Keratinocyte (primary cell): ENCODE measurements at regions not wholly inside any gene's neighbourhood (a gene's known extent, or its start where the extent isn't known, plus 50 kb on each side); places are given as distances from the start of the nearest gene placed in this dataset.

Source experiments
- DNase-seq: peaks from one replicate; pipeline ENCODE4 v3.0.0-alpha.2; 2011; ENCODE audit warnings: low read depth, missing footprints, low spot score
- FAIRE-seq: peaks from 2 replicates; lab custom pipeline; 2011; peaks lifted over from hg19 to GRCh38; lab: Jason Lieb, UNC
- H2AFZ ChIP-seq: 2 replicates; pipeline ENCODE4 v1.6.0; 2012; ENCODE audit warnings: low read length, control low read depth, inconsistent platforms; ENCODE audit not compliant: control insufficient read depth
- H3K27ac ChIP-seq: 2 replicates; pipeline ENCODE4 v1.5.1; 2011; ENCODE audit warnings: low read length; ENCODE audit not compliant: control insufficient read depth, insufficient read depth
- H3K27me3 ChIP-seq: 3 replicates; pipeline ENCODE4 v1.6.0; 2011; ENCODE audit warnings: low read length; ENCODE audit not compliant: control insufficient read depth, insufficient read depth; ENCODE audit errors: extremely low read depth
- H3K36me3 ChIP-seq, 2 experiments: 2 replicates in 1 of 2; 3 replicates in 1 of 2; pipeline ENCODE4 v1.5.1; 2011; ENCODE audit warnings: low read length in 2 of 2, mild to moderate bottlenecking in 1 of 2; ENCODE audit not compliant: control insufficient read depth in 2 of 2, insufficient read depth in 2 of 2; ENCODE audit errors: extremely low read depth in 1 of 2
- H3K4me1 ChIP-seq: 3 replicates; pipeline ENCODE4 v1.5.1; 2011; ENCODE audit warnings: low read length; ENCODE audit not compliant: control insufficient read depth, insufficient read depth; ENCODE audit errors: extremely low read depth
- H3K4me2 ChIP-seq: 3 replicates; pipeline ENCODE4 v1.6.0; 2011; ENCODE audit warnings: low read depth, low read length; ENCODE audit not compliant: control insufficient read depth, insufficient read depth; ENCODE audit errors: extremely low read depth
- H3K4me3 ChIP-seq, 3 experiments: fragments of 200-600 bp in 1 of 3; sonication (generic) in 1 of 3; 2 replicates in 2 of 3; 3 replicates in 1 of 3; pipeline ENCODE4 v1.5.1; 2011 to 2016; ENCODE audit warnings: low read length in 3 of 3, mild to moderate bottlenecking in 3 of 3, control low read depth in 2 of 3, inconsistent platforms in 1 of 3, low read depth in 1 of 3, mixed read lengths in 1 of 3, mixed run types in 1 of 3, moderate library complexity in 1 of 3; ENCODE audit not compliant: control insufficient read depth in 2 of 3, insufficient read depth in 2 of 3; ENCODE audit errors: extremely low read depth in 1 of 3
- H3K79me2 ChIP-seq: 2 replicates; pipeline ENCODE4 v1.6.0; 2012; ENCODE audit warnings: low read length; ENCODE audit not compliant: control insufficient read depth, insufficient read depth
- H3K9ac ChIP-seq: 3 replicates; pipeline ENCODE4 v1.6.0; 2011; ENCODE audit warnings: low read length; ENCODE audit not compliant: control insufficient read depth, insufficient read depth; ENCODE audit errors: extremely low read depth
- H3K9me1 ChIP-seq: 3 replicates; pipeline ENCODE4 v1.6.0; 2011; ENCODE audit warnings: low read length; ENCODE audit not compliant: control insufficient read depth, insufficient read depth; ENCODE audit errors: extremely low read depth
- H3K9me3 ChIP-seq: 2 replicates; pipeline ENCODE4 v1.5.1; 2012; ENCODE audit warnings: low read depth, low read length; ENCODE audit not compliant: control insufficient read depth
- H4K20me1 ChIP-seq: 3 replicates; pipeline ENCODE4 v1.6.0; 2011; ENCODE audit warnings: low read length; ENCODE audit not compliant: control insufficient read depth, insufficient read depth; ENCODE audit errors: extremely low read depth
- CTCF ChIP-seq, 3 experiments: IDR thresholded peaks in 1 of 3; conservative IDR thresholded peaks in 1 of 3; optimal IDR thresholded peaks in 1 of 3; 2 replicates in 2 of 3; 3 replicates in 1 of 3; pipeline versions ENCODE3 to v1.5.1; 2011; ENCODE audit warnings: low read length in 3 of 3, mild to moderate bottlenecking in 3 of 3, moderate library complexity in 2 of 3, control low read depth in 1 of 3, inconsistent platforms in 1 of 3; ENCODE audit not compliant: insufficient read depth in 2 of 3; ENCODE audit errors: extremely low read depth in 1 of 3
- EZH2 ChIP-seq: IDR thresholded peaks from one replicate; pipeline ENCODE4 v1.6.1; 2012; ENCODE audit warnings: inconsistent platforms, mild to moderate bottlenecking, low read length, moderate library complexity
- dilution Hi-C: fragments of 300-500 bp; cut with MboI; formaldehyde crosslinking; loops from one replicate; pipeline ENCODE4 v1.7.0; 2020; ENCODE audit warnings: low sequenced_read_pairs; ENCODE audit not compliant: extremely low pct_ligation_motif_present

GRCh38 chr10:113313722-113314121 lies 239.1 kb upstream of the HABP2 start:
- no peaks in the 10 kb centered on the region for H3K36me3 ChIP-seq
- H3K79me2 ChIP-seq, result no peaks in the 10 kb centered on the region
- H3K27ac ChIP-seq, result no peak overlapping the region
- H3K27me3 ChIP-seq, result no peaks in the 10 kb centered on the region
- FAIRE-seq (no peak), DNase-seq (no peak)
- H3K9ac ChIP-seq, result no peak overlapping the region
- no peak for TF ChIP-seq EZH2
- no peak for TF ChIP-seq CTCF (optimal IDR thresholded peaks at IDR 0.05 in 1 of 3, IDR thresholded peaks at IDR 0.05 in 1 of 3, conservative IDR thresholded peaks at IDR 0.05 in 1 of 3; ENCODE audit: extremely low read depth in 1 of 3, insufficient read depth in 2 of 3, low read length in 3 of 3)
- dilution Hi-C loops, result no loop called here
- H3K9me1 ChIP-seq, result no peaks in the 10 kb centered on the region
- no peak overlapping the region for H2AFZ ChIP-seq
- H3K4me1 ChIP-seq, result no peaks in the 10 kb centered on the region
- H3K4me3 ChIP-seq, result no peak overlapping the region
- H4K20me1 ChIP-seq, result no peaks in the 10 kb centered on the region
- no peaks in the 10 kb centered on the region for H3K9me3 ChIP-seq
- no peak overlapping the region for H3K4me2 ChIP-seq

GRCh38 chr10:113316506-113316905 lies 236.3 kb upstream of the HABP2 start:
- H4K20me1 ChIP-seq, result no peaks in the 10 kb centered on the region
- H2AFZ ChIP-seq, result no peak overlapping the region
- H3K4me3 ChIP-seq, result no peak overlapping the region
- H3K4me1 ChIP-seq, result no peaks in the 10 kb centered on the region
- no peaks in the 10 kb centered on the region for H3K27me3 ChIP-seq
- TF ChIP-seq EZH2, result no peak
- TF ChIP-seq CTCF (optimal IDR thresholded peaks at IDR 0.05 in 1 of 3, IDR thresholded peaks at IDR 0.05 in 1 of 3, conservative IDR thresholded peaks at IDR 0.05 in 1 of 3; ENCODE audit: extremely low read depth in 1 of 3, insufficient read depth in 2 of 3, low read length in 3 of 3), result no peak
- no peak overlapping the region for H3K4me2 ChIP-seq
- no peak overlapping the region for H3K27ac ChIP-seq
- no peak overlapping the region for H3K9ac ChIP-seq
- dilution Hi-C loops, result no loop called here
- no peak for FAIRE-seq
- no peaks in the 10 kb centered on the region for H3K79me2 ChIP-seq
- no peaks in the 10 kb centered on the region for H3K36me3 ChIP-seq
- H3K9me3 ChIP-seq, result no peaks in the 10 kb centered on the region
- DNase-seq, result no peak
- no peaks in the 10 kb centered on the region for H3K9me1 ChIP-seq
